Activated CD4-positive, CD25-positive, alpha-beta regulatory T cell (primary cell): ENCODE measurements at regions not wholly inside any gene's neighbourhood (a gene's known extent, or its start where the extent isn't known, plus 50 kb on each side); places are given as distances from the start of the nearest gene placed in this dataset.

Experiments
- DNase-seq, 4 experiments: peaks; one replicate each; lab custom pipeline; 2025; lab: John Stamatoyannopoulos, UW

- no peak for DNase-seq
Observed at GRCh38 chr1:59025898-59026426, 242.1 kb upstream of the JUN start.

- no peak for DNase-seq
Observed at GRCh38 chr1:59026472-59026948, 242.7 kb upstream of the JUN start.

DNA sequence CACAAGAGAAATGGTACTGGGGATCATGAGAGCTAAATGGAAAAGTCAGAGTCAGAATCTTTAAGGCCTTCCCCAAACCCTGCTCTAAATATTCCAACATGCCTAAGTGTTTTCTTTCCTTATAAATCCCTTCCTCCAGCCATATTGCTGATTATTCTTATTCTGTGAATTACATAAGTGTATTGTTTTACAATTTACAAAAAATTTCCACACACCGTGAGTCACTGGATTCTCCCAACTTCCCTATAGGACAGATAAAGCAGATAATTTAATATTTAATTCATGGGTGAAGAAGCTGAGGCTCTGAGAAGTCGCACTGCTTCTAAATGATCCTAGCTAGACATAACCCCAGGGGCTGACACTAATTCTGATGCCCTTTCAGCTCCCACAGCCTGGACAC lies 243.3 kb upstream of the JUN start:
- no peak for DNase-seq

GRCh38 chr1:59028048-59028447 lies 244.2 kb upstream of the JUN start:
- DNase-seq: no peak

- no peak for DNase-seq
Observed at GRCh38 chr1:59029411-59030167, 245.7 kb upstream of the JUN start.

DNA sequence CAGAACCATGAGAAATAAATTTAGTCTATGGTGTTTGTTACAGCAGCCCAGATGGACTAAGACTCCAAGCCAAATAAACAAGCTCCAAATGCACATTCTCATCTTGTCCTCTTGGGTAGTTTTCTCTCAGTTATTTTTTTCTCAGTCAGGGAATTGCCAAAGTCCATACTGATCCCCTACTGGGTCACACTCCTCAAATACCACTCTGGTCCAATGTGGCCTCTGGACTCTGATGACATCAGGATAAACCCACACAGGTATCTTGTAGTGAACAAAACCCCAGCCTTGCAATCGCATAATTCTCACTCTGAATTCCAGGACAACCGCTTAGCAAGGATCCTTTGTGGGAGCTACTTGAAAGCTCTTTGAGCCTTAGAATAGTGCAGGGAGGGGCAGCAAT lies 248.4 kb upstream of the JUN start:
- DNase-seq: no peak

- no peak for DNase-seq
Observed at GRCh38 chr1:59033761-59034160, 249.9 kb upstream of the JUN start.

GRCh38 chr1:59034925-59035324 lies 251.1 kb upstream of the JUN start:
- no peak for DNase-seq

DNA sequence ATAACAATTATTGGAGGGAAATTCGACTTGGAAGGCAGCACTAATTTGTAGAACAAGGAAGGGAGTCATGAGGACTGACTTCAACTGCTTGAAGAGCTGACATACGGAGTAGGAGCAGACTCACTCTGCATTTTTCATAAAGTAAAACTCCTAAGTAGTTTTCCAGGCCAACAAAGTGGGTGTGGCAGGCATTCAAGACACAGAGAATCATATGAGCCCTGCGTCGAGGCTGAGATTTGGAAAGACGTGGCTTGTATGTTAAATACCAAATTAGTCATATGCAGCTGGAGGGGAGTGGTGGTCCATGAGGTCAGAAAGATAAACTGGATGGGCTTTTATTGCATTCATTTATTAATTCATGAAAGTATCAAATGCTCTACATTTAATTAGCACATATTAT lies 255.7 kb upstream of the JUN start:
- no peak for DNase-seq

DNA sequence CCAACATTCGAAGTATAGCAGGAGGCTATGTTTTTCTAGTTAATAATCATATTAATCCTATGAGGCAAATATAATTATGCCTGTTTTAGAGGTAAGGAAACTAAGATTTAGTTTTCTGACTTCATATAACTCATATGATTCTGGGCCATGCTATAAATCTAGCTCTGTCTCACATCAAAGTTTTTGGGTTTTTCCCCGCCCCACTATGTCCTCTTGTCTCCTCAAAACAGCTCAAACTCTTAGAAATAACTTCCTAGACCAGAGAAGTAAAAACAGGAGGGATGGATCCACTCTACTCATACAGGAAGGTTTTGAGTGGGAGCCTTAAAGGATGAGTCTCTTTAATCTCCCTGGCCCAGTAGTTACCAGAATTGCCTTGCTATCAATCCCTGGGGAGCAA lies 256.4 kb upstream of the FGGY start:
- DNase-seq: no peak

DNA sequence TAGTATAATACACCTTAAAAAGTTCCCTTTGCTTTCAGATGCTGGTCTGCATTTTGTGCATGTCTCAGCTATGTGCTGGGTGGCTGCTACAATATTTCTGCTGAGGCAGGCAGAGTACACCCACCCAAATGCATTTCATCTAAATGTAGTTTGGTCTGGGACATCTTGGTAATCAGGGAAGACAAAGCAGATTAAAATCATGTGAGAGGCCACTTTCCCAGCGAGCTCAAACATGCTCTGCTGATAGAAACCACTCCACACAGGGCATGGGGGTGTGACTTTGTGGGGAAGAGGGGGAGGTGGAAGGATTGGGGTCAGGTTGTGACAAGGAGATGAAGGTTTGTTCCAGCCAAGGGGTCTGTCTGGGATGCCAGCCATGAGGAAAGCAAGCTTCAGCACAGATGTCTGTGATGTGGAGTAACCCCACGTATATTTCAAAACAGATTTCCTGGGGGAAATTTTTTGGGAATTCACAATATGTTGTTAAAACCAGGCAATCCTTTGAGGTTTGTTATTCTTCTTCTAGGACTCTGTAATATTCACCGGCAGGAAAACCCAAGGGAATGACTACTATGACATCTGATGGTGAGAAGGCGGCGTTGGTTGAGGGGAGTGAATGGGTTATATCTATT lies 255.1 kb upstream of the FGGY start:
- no peak for DNase-seq

- no peak for DNase-seq
Observed at GRCh38 chr1:59043796-59044195, 253.1 kb upstream of the FGGY start.

DNA sequence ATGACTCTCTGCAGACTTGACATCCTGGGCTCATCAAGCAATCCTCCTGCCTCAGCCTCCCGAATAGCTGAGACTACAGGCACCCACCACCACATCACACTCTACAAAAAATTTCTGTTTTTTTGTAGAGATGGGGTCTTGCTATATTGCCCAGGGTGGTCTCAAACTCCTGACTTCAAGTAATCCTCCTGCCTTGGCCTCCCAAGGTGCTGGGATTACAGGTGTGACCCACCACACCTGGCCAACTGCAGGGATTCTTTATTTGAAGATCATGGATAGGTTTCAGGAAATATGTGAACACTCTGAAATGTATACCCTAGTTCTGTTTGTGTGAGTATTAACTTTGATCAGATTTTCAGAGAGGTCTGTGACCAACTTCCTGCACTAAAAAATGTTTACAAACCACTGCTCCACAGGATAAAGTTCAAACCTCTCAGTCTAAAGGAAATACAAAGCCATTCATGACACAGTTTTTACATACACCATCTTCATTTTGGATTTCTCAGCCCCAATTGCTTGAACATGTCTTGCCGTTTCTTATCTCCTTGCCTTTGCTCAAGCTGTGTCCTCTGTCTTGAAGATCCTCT lies 252.3 kb upstream of the FGGY start:
- no peak for DNase-seq

- DNase-seq: no peak
Observed at GRCh38 chr1:59045137-59045536, 251.8 kb upstream of the FGGY start.

- no peak for DNase-seq
Observed at GRCh38 chr1:59045636-59046035, 251.3 kb upstream of the FGGY start.

- DNase-seq: no peak
Observed at GRCh38 chr1:59046134-59046533, 250.8 kb upstream of the FGGY start.

DNA sequence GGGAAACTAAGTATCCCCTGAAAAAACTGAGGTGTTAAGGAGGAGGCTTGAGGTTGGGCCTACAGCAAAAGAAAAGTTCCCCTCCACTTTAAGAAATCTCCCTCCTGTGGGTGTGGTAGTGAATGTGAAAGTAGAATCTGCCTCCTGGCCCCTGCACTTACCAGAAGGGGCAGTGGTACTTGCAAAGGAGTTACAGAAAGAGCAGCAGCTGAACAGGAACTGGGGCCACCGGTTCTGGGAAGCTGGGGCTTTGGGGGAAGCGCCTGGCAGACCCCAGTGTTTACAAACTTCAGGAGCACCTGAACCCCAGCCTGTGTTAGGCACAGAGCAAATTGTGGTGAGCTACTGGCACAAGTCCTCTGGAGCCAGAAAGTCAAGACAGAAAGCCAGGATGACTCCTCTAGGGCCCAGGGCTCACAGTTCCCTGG lies 250.2 kb upstream of the FGGY start:
- DNase-seq: no peak

DNA sequence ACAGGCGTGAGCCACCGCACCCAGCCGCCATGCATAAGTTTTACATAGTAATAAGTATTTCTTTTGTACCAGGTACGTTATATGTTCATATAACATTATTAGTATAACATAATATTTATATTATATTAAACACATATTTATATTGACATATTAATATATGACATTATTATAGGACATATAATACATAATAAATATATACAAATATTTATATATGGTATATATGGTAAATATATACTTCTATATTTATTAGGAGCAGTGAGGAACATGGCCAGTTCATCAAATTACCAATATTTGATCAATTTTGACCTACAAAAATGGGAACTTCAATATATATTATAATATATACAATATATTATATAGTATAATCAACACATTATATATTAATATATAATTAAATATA lies 245.9 kb upstream of the FGGY start:
- DNase-seq: no peak

GRCh38 chr1:59052166-59052590 lies 244.7 kb upstream of the FGGY start:
- no peak for DNase-seq

DNA sequence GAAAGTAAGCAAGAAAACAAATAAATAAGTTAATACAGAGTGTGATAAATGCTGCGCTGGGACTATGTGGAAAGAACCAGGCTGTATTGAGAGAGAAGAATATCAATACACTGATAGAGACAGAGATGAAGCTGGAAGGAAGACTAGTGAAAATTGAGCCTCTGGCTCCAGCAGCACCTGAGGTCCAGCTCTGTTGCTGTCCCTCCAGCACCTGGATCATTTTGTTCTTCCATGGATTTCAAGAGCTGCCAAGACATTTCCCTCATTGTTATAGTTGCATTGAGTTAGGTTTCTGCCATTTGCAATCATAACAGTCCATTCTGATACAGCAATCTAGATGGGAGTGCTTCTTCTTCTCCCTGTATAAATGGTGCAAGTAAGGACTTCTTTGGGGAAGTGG lies 242.7 kb upstream of the FGGY start:
- DNase-seq: no peak

DNA sequence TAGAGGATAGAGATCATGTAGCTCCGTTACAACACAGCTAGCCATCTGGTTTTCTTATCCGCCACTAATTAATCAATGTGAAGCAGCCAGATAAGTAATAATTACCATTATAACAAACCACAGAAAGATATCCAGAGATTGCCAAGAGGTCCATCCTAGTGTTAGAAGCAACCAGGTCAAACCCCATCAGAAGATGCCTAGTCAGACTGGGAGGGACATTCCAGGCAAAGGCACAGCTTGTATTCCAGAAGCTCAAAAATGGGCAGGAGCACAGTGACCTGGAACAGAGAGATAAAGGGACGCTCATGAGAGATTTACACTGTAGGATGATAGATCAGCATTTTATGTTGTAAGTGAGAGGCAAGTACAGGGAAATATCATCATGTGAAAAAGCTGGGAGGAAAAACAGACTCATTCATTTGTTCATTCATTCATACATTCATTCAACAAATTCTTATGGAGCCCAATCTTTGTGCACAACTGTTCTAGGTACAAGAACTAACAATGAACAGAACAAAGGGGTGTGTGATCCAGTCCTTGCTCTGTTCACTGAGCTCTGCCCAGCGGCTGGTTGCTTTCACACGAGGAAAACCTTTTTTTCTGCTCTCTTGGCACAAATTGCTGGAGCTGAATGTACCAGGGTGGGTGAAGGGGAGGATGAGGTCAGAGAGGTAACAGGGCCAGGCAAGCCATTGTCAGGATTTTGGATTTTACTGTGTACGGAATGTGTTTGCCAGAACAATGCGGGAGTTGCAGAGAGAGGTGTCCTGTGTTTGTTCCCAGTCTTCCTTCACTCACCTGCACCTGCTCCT lies 240.8 kb upstream of the FGGY start:
- no peak for DNase-seq

GRCh38 chr1:59057211-59057694 lies 239.6 kb upstream of the FGGY start:
- no peak for DNase-seq
